Neutrophil (primary cell): ENCODE measurements at regions not wholly inside any gene's neighbourhood (a gene's known extent, or its start where the extent isn't known, plus 50 kb on each side); places are given as distances from the start of the nearest gene placed in this dataset.

ENCODE experiments used
- H3K27ac ChIP-seq: fragments of 200-600 bp; sonication (generic); 2 replicates; pipeline ENCODE4 v1.5.1; 2016; ENCODE audit warnings: mild to moderate bottlenecking, moderate library complexity
- H3K27me3 ChIP-seq: fragments of 200-600 bp; sonication (generic); 2 replicates; pipeline ENCODE4 v1.6.0; 2016; ENCODE audit warnings: mild to moderate bottlenecking
- H3K36me3 ChIP-seq: fragments of 200-600 bp; sonication (generic); 2 replicates; pipeline ENCODE4 v1.5.1; 2017
- H3K4me1 ChIP-seq, 2 experiments: fragments of 200-600 bp in 1 of 2; sonication (generic) in 1 of 2; 1 replicate in 1 of 2; 2 replicates in 1 of 2; pipeline versions ENCODE4 v1.5.1 to v1.6.1; 2013 to 2016; ENCODE audit warnings: low read depth in 1 of 2, low read length in 1 of 2, mild to moderate bottlenecking in 1 of 2, moderate library complexity in 1 of 2; ENCODE audit not compliant: control insufficient read depth in 1 of 2, insufficient read depth in 1 of 2
- H3K4me3 ChIP-seq, 2 experiments: fragments of 200-600 bp in 1 of 2; sonication (generic) in 1 of 2; 1 replicate in 1 of 2; 2 replicates in 1 of 2; pipeline ENCODE4 v1.5.1; 2013 to 2016; ENCODE audit warnings: low read depth in 1 of 2, low read length in 1 of 2, mild to moderate bottlenecking in 1 of 2, moderate library complexity in 1 of 2
- H3K9me3 ChIP-seq: fragments of 200-600 bp; sonication (generic); 2 replicates; pipeline ENCODE4 v1.5.1; 2016
- CTCF ChIP-seq: fragments of 200-600 bp; sonication (generic); IDR thresholded peaks from 2 replicates; pipeline ENCODE4 v1.5.1; 2016; ENCODE audit warnings: antibody characterized with exemption

GRCh38 chr6:82022614-82023129 is 224.9 kb downstream of the IBTK start:
- Histone ChIP-seq H3K9me3 (no peaks in the 10 kb centered on the region), H3K36me3 (no peaks in the 10 kb centered on the region), H3K27ac (no peak overlapping the region), H3K27me3 (no peaks in the 10 kb centered on the region), H3K4me3 (no peak overlapping the region), H3K4me1 (no peaks in the 10 kb centered on the region)
- no peak for TF ChIP-seq CTCF

DNA sequence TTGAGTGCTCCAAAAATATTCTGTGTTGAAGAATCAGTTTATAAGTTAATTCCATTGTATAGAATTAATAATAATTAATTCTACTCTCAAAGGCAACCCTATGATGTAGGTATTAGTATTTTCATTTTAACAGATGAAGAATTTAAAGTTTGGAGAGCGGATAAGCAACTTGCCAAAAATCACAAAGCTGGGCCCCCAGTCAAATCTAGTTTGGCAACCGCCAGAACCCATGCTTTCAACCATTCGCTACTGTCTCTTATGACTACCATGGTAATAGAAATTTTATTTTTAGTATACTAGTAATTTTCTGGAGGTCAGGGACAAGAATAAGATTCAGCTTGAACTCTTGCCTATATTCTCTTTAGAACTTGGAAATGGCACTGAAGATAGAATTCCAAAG is 229.8 kb downstream of the IBTK start:
- H3K36me3 ChIP-seq: no peaks in the 10 kb centered on the region
- TF ChIP-seq CTCF: no peak
- no peaks in the 10 kb centered on the region for H3K4me1 ChIP-seq
- H3K27me3 ChIP-seq: no peaks in the 10 kb centered on the region
- H3K4me3 ChIP-seq: no peak overlapping the region
- no peak overlapping the region for H3K27ac ChIP-seq
- H3K9me3 ChIP-seq: no peaks in the 10 kb centered on the region

- Histone ChIP-seq H3K27ac (no peak overlapping the region), H3K4me3 (no peak overlapping the region), H3K9me3 (no peaks in the 10 kb centered on the region), H3K27me3 (no peaks in the 10 kb centered on the region), H3K36me3 (no peaks in the 10 kb centered on the region), H3K4me1 (no peaks in the 10 kb centered on the region)
- no peak for TF ChIP-seq CTCF
Measured at GRCh38 chr6:82017288-82017687, 230.3 kb downstream of the IBTK start.

GRCh38 chr6:82015526-82015925 is 232.0 kb downstream of the IBTK start:
- Histone ChIP-seq H3K9me3 (no peaks in the 10 kb centered on the region), H3K4me3 (no peak overlapping the region), H3K4me1 (no peaks in the 10 kb centered on the region), H3K27ac (no peak overlapping the region), H3K36me3 (no peaks in the 10 kb centered on the region), H3K27me3 (no peaks in the 10 kb centered on the region)
- no peak for TF ChIP-seq CTCF

- no peak overlapping the region for H3K27ac ChIP-seq
- H3K36me3 ChIP-seq: no peaks in the 10 kb centered on the region
- H3K4me3 ChIP-seq: no peak overlapping the region
- no peaks in the 10 kb centered on the region for H3K9me3 ChIP-seq
- TF ChIP-seq CTCF: no peak
- H3K27me3 ChIP-seq: no peaks in the 10 kb centered on the region
- no peaks in the 10 kb centered on the region for H3K4me1 ChIP-seq
Measured at GRCh38 chr6:82015043-82015442, 232.5 kb downstream of the IBTK start.
